ENCODE measurements at regions not wholly inside any gene's neighbourhood (a gene's known extent, or its start where the extent isn't known, plus 50 kb on each side); places are given as distances from the start of the nearest gene placed in this dataset.

GRCh38 chr13:105452895-105453294 lies 1082.6 kb downstream of the EFNB2 start:
- no peak for DNase-seq
- intact Hi-C loops (cut with DNase I) = no loop called here

GRCh38 chr13:105450784-105451183 lies 1084.7 kb downstream of the EFNB2 start:
- intact Hi-C loops (cut with DNase I) = no loop called here
- no peak for DNase-seq

DNA sequence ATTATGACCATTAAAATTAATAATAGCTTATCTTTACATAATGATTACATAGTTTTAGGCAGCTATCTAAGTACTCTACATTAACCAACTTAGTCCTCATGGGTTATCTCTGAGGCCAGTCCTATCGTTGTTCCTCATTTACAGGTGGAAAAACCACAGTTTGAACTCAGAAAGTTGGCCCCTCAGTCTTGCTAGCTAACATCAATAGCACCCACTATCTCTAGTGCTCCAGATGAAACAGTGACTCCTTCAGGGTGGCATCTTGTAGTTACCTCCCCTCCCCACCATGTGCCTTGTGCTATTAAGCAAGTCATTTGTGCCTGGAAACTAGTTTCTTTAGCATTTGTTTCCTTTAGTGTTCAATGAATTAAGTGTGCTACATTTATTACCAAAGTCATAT lies 1086.7 kb downstream of the EFNB2 start:
- no peak for DNase-seq
- intact Hi-C loops (cut with DNase I) = no loop called here

DNA sequence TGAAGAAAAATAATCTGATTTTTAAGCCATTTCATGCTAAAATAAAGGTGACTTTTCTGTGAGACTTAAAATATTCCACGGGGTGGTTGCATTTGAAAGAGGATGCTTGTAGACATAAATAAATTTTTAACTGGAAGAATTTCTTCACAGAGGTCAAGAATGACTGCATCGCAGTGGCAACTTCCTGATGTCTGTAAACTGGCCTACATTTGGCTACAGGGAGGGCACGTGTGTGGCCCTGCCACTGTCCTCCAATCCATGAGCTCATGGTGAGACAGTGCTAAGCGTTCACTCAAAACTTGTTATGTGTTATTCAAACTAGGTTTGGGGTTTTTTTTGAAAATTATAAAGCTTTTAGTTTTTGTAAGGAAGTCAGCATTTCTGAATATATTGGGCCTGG lies 1089.3 kb downstream of the EFNB2 start:
- intact Hi-C loops (cut with DNase I) = no loop called here
- no peak for DNase-seq

DNA sequence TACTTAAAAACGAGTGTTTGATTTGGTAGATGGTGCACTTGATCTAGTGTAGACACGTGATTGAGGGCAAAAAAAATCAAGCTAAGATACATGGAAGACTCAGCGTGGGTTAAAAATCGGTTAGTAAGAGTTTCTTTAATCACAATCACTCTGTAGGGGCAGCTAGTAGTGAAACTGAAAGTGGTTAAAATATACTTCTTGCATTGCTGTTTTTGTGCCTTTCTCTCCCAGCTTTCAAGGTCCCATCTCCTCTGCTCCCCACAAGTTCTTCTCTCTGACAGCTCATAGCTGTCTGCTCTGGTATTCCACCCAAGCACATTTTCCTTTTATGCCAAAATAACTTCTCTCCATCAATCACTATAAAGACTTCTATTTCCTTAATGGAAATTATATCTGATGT lies 1089.7 kb downstream of the EFNB2 start:
- intact Hi-C loops (cut with DNase I) = no loop called here
- no peak for DNase-seq

- intact Hi-C loops (cut with DNase I) = no loop called here
- no peak for DNase-seq
Observed at GRCh38 chr13:105442949-105443699, 1092.3 kb downstream of the EFNB2 start.

- intact Hi-C loops (cut with DNase I) = no loop called here
- no peak for DNase-seq
Observed at GRCh38 chr13:105442040-105442439, 1093.4 kb downstream of the EFNB2 start.

GRCh38 chr13:105441051-105441750 lies 1094.3 kb downstream of the EFNB2 start:
- DNase-seq = no peak
- intact Hi-C loops (cut with DNase I) = no loop called here

DNA sequence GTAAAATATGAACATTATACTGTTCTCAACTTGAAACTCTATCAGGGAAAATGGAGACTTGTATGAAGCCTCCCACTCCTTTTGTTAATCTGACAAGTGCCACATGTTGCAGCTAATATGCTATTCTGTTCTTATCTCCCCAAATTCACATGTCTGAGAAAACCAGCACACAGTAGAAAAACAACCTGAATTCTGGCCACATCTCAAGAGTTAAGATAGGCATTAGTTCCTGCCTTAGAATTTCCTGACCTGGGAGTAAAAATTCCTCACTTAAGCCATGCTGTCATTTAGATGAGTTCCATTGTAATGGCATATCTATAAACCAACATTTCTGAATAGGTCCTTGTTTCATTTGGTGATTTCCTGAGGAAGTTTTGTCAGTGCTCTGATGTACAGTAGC lies 1098.5 kb downstream of the EFNB2 start:
- intact Hi-C loops (cut with DNase I) = no loop called here
- no peak for DNase-seq

DNA sequence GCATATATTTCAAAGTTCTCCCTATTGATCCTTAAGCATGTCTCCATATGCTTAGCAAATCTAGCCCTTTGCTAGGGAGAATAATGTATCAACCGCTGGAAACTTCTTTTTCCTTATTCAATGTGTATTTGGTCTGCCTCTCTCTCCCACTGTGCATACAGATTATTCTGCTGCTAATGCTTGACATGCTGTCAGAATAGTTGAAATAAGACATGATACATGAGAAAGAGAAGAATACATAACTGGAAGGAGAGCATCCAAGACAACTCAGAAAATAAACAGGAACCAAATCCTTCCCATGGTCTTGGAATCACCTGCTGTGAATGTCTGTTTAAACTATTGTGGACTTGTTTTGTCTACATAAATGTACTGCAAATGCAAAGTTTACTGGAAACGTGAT lies 1103.0 kb downstream of the EFNB2 start:
- intact Hi-C loops (cut with DNase I) = no loop called here
- no peak for DNase-seq

DNA sequence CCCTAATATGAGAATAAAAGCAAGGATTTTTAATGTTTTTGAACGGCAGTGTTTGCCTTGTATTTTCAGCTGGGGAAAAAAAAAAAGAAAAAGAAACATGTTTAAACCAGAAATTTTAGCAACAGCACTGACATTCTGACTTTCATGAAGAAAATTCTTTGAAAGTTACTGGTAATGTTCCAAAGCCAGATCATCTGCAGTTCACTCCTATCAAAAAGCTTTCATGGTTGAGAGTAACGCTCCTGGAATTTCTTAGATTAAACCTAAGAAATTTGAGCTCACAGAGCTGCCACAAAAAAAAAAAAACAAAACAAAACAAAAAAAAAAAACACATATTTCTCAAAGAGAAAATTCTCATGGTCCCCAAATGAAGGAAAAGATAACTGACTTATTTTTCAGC lies 1106.7 kb downstream of the EFNB2 start:
- intact Hi-C loops (cut with DNase I) = no loop called here
- no peak for DNase-seq

DNA sequence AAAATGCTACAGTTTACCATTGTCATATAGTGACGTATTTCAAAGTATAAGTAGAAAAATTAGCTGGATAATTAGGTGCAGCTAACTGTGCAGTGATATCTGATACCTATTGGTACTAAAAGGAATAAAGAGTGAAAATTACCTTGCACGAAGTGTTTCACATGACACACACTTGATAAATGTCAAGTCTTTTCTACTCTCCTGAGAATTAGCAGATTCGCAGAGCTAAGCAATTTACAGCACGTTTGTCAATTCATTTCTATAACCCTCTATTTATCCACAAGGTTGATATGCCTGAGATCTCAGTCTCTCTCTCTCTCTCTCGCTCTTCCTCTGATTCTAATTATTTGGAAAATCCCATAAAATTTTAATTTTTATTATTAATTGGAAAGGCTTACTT lies 1109.0 kb downstream of the EFNB2 start:
- intact Hi-C loops (cut with DNase I) = no loop called here
- DNase-seq = no peak

- intact Hi-C loops (cut with DNase I) = loop anchor here (5.0 kb wide), 1 partner anchor 1118 kb away; no protein-coding TSS in a partner anchor
- DNase-seq = no peak
Observed at GRCh38 chr13:105414639-105415038, 1120.8 kb downstream of the EFNB2 start.

DNA sequence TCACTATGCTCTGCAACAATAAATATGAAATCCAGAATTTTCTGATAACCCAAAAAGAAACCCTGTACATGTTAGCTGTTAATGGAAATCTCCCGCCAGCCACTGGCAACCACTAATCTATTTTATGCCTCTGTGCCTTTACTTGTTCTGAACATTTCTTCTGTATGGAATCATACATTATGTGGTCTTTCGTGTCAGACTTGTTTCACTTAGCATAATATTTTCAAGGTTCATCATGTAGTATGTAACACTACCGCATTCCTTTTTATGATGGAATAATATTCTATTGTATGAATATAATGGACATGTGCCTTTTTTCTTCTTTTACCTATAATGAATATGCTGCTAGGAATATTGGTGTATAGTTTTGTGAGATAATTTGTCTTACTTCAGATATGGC lies 1123.3 kb downstream of the EFNB2 start:
- DNase-seq = no peak
- intact Hi-C loops (cut with DNase I) = loop anchor here (5.0 kb wide), 1 partner anchor 1120 kb away; no protein-coding TSS in a partner anchor

- peak in 9 of 10 donors; percentile 37 to 91 (median 74) for DNase-seq
Observed at GRCh38 chr13:105410602-105411001, 1124.9 kb downstream of the EFNB2 start.

DNA sequence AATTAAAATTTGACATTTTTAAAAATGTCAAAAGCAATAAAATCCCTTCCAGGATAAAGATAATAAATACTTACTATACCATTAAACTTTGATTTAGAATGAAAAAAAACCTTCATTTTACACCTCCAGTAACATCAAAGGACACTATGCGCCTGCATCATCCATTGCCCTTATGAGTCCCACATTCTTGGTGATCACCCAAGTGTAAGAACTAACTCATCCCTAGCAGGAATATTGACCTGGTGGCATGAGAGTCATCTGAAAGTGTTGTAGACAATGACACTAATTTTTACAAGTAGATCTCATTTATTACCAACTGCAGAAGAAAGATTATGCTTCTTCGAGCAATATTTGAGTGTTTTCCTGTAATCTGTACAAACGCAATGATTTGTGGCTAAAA lies 1128.9 kb downstream of the EFNB2 start:
- intact Hi-C loops (cut with DNase I) = no loop called here
- DNase-seq = no peak

More at GRCh38 chr13:105410602-105411001, 1124.9 kb downstream of the EFNB2 start:
- intact Hi-C loops (cut with DNase I) = loop anchor here (5.0 kb wide), 1 partner anchor 1122 kb away; no protein-coding TSS in a partner anchor

DNA sequence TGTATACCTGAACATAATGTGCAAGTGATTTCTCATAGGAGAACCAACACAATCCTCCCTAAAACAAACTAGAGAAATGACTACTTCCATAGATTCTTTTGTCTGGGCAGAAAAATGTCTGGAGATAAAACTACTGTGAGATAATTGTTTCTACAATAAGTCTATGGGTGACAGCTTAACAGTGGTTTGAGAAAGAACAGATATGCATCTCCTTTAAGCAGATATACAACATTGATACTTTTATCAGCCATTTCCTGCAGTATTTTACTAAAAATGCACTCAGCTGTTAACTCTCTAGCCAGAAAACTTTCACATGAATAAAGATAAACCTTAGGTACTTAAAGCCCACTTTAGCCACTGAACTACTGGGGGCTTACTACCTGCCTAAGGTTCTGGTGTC lies 1132.4 kb downstream of the EFNB2 start:
- DNase-seq = no peak
- intact Hi-C loops (cut with DNase I) = no loop called here

- no peak for DNase-seq
- intact Hi-C loops (cut with DNase I) = no loop called here
Observed at GRCh38 chr13:105395041-105395440, 1140.4 kb downstream of the EFNB2 start.

- no peak for DNase-seq
- intact Hi-C loops (cut with DNase I) = no loop called here
Observed at GRCh38 chr13:105389373-105389772, 1146.1 kb downstream of the EFNB2 start.

GRCh38 chr13:105377452-105377851 lies 1158.0 kb downstream of the EFNB2 start:
- DNase-seq = no peak
- intact Hi-C loops (cut with DNase I) = no loop called here

- intact Hi-C loops (cut with DNase I) = no loop called here
- no peak for DNase-seq
Observed at GRCh38 chr13:105370011-105370650, 1165.3 kb downstream of the EFNB2 start.

DNA sequence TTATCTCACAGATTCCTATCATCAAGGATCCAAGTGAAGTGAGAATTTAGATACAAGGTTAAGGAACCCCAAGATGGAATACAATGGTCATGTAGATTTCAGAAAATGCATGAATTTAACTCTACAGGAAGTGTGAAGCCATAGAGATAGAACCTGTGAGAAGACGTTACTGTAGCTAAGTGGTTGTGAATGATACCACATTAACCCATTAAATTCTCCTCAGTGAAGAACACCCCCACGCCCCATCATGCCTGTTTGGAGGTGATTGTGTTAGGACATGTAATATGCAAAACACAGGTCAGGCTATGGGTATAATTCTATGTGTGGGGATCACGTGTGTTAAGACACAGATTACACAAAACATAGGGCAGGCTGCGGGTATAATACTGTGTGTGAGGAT lies 1166.7 kb downstream of the EFNB2 start:
- DNase-seq = no peak
- intact Hi-C loops (cut with DNase I) = no loop called here

Measured in posterior cingulate gyrus (tissue), 11 donors.